ENCODE measurements at regions not wholly inside any gene's neighbourhood (a gene's known extent, or its start where the extent isn't known, plus 50 kb on each side); places are given as distances from the start of the nearest gene placed in this dataset.

GRCh38 chr2:108145557-108146326 lies 94.0 kb upstream of the SULT1C3 start:
- DNase-seq, result no peak

DNA sequence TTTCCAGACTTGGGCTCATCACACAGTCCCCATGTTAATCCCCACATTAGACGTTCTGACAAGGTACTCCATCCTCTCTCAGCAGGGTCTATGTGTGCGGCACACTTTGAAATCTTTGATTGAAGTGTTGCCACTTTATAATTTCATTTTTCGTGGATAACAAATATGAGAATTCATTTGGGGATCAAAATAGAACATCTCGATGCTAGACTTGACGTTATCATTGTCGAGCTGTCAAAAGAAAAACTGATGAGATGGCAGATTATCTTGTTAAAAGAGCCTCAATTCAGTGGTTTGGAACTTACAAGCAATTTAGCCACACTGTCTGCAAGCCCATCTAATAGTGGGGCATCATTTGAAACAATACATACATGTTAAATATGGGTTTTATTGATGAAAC lies 91.2 kb upstream of the SULT1C3 start:
- DNase-seq, result no peak

DNA sequence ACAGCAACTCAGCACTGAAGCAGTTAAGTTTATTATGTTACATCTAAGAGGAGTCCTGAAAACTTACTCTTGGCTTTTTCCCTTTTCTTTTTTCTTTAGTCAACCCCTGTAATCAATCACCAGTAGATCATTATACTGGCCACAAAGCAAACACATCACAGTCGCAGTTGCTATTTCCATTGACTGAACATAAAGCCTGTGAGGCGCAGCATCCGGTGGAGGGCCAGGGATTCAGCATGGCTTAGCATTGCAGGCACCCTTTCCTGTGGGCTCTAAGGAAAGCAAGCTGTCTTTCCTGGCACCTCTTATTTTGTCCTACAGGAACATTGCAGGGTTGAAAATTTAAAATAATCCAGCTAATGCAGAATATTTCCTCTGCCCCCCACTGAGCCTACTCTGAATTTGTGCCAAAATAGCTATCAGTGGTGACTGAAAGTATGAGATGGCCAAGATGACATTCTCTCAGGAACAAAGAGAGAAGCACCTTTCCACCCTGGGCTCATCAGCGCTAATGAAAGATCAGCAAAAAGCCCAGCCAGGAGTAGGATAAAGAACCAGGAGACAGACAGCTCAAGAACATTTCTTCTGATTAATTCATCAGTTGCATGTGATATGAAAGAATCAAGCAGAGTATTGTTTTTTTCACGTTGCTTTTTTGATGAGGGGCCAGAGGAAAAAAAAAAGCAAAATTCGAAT lies 85.3 kb upstream of the SULT1C3 start:
- no peak for DNase-seq

DNA sequence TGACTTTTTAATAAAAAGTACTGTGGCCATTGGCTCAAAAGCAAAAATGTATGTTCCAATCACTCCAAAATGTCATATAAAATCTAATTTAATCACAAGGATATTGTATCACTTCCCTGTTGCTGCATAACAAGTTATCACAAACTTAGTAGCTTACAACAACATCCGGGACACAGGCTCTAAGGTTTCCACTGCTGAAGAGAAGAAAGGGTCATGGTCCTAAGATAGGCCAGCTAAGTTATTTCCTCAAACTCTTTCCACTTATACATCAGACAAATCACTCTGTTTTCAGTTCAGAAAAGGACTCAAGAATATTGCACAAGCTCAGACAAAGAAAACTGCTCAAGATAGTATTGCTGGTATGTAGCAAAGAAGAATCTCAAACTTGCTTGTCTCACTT lies 78.5 kb upstream of the SULT1C3 start:
- no peak for DNase-seq

- DNase-seq, result peak; percentile 24
These were observed 75.5 kb upstream of the SULT1C3 start for GRCh38 chr2:108164318-108164717.

- no peak for DNase-seq
These were observed 74.0 kb upstream of the SULT1C3 start for GRCh38 chr2:108165729-108166128.

DNA sequence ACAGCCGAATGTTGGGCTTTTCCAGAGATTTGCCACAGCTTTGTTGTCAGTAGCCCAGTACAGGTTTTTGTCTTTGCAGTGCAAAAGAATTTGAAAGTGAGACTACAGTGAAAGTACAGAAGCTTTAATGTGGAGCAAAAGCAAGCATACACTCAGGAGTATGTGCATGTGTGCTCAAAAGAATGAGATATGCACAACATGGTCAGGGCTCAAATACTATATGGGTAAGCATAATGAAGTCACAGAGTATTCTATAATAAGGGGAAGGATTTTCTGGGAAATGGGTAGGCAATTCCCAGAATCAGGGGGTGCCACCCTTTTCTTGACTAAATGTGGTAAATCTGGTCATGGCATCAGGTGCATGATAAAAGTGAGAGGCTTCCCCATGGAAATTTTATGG lies 72.1 kb upstream of the SULT1C3 start:
- no peak for DNase-seq

DNA sequence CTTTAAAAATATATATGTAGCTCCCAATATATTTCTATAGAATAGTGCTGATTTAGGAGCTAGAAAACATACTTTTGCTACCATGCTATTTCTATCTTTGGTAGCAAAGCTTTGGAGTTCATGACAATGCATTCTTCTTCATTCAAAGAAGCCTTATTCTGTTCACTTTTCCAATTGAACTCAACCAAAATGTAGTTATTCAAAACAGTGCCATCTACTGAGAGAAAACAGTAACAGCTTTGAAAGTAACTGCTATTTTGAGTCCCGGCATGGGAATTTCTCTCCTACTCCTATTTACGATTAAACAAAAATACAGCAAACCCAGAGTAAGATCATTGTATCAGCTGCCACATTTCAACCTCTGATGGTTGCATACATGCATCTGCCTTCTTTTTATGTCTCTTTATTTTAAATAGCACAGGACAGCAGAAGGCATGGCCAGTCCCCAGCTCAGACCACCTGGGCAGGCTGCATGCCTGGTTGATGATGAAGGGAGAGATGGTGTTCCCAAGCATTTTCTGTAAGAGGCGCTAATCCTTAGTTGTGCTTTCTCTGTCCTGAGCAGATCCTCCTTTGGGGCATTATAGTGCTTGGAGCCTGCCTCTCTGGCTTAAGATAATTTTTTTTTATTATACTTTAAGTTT lies 69.7 kb upstream of the SULT1C3 start:
- DNase-seq, result peak; percentile 34

DNA sequence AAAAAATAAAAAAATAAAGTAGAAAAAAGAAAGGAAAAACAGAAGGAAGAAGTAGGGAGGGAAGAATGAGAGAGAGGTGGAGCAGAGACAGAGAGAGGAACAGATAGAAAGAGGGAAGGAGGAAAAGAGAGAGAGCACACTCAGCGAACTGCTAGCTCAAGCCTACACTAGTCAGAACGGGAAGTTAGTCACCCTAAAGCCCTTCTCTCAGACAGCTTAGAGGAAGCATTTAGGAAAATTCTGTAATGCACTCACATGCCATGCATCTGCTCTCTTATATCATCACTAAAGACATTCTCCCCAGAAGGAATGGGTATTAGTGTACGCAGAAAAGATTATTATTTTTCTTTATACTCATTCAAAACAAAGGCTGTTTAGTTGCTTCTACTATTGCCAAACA lies 68.1 kb upstream of the SULT1C3 start:
- no peak for DNase-seq

DNA sequence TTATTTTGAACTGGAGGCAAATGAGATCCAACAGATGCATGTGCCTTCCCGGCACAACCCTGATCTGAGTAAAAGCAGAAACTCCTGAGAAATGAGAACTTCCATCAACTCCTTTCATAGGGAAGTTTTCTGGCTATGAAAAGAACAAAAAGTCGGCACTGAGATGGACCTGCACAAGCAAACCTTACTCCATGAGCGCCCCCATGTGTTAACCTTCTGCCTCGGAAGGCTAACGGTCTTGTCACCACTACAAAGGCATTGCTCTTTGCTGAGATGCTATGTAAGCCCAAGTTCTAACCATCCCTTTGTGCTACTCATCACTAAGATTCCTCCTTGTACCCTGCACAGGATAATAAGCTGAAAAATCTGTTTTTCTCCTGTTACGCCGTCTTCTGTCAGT lies 57.3 kb upstream of the SULT1C3 start:
- DNase-seq, result no peak

- DNase-seq, result no peak
These were observed 55.3 kb upstream of the SULT1C3 start for GRCh38 chr2:108184419-108184818.

- DNase-seq, result peak; percentile 12
These were observed 50.5 kb upstream of the SULT1C3 start for GRCh38 chr2:108189316-108189715.

Measured in eye (tissue), 1 donor.